Peyer's patch (tissue), 4 donors: ENCODE measurements at regions not wholly inside any gene's neighbourhood (a gene's known extent, or its start where the extent isn't known, plus 50 kb on each side); places are given as distances from the start of the nearest gene placed in this dataset.

Source experiments
- DNase-seq, 3 donors: peaks; one replicate each; pipeline ENCODE4 v3.0.0-alpha.2; 2017 to 2019
- H3K27ac ChIP-seq, 4 donors: fragments of 200-600 bp; sonication (generic); one replicate each; pipeline ENCODE4 v1.5.1; 2016 to 2019
- H3K27me3 ChIP-seq, 2 donors: fragments of 200-600 bp; sonication (generic); one replicate each; pipeline ENCODE4 v1.5.1; 2019
- H3K36me3 ChIP-seq, 3 donors: fragments of 200-600 bp; sonication (generic); one replicate each; pipeline ENCODE4 v1.5.1; 2016 to 2019
- H3K4me1 ChIP-seq, 4 donors: fragments of 200-600 bp; sonication (generic); one replicate each; pipeline ENCODE4 v1.5.1; 2016 to 2019
- H3K4me3 ChIP-seq, 4 donors: fragments of 200-600 bp; sonication (generic); 1 replicate in 3 of 4; 2 replicates in 1 of 4; pipeline ENCODE4 v1.5.1; 2016 to 2019; ENCODE audit warnings: mild to moderate bottlenecking in 1 of 4
- H3K9me3 ChIP-seq, 4 donors: fragments of 200-600 bp; sonication (generic); one replicate each; pipeline ENCODE4 v1.5.1; 2016 to 2019; ENCODE audit warnings: mild to moderate bottlenecking in 1 of 4
- CTCF ChIP-seq, 6 experiments: fragments of 450-650 bp in 4 of 6; fragments of 200-600 bp in 2 of 6; sonication (generic) in 1 of 6; IDR thresholded peaks; one replicate each; pipeline ENCODE4 v1.5.1; 2017 to 2019; ENCODE audit warnings: antibody characterized with exemption in 6 of 6, mild to moderate bottlenecking in 3 of 6, moderate library complexity in 1 of 6
- POLR2A ChIP-seq, 2 donors: fragments of 450-650 bp; IDR thresholded peaks; one replicate each; pipeline ENCODE4 v1.5.1; 2017; ENCODE audit warnings: antibody characterized with exemption in 2 of 2, mild to moderate bottlenecking in 2 of 2, moderate library complexity in 2 of 2

DNA sequence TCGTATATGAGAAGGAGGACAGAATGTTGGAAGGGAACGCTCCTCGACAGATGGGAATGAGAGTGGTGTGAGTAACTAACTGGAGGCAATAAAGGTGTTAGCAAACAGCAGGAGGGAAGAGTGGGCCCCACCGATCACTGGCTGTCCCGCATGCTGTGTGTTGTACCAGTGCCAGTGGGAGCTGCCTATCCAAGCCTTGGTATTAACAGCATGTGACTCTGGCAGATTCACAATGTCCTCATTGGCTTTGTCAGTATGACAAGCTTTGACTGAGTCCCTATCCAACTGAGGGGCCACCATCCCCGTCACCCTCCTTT lies 188.3 kb downstream of the NRIP1 start:
- Histone ChIP-seq H3K4me1 (peaks cover 0 to 44% (median 7%) of the 10 kb centered on the region in 4 donors), H3K27me3 (no peaks in the 10 kb centered on the region), H3K27ac (peak overlapping the region in 2 of 4 donors; percentile 0 to 55), H3K4me3 (no peak overlapping the region), H3K9me3 (no peaks in the 10 kb centered on the region), H3K36me3 (no peaks in the 10 kb centered on the region)
- no peak for DNase-seq
- no peak for TF ChIP-seq POLR2A (IDR thresholded peaks at IDR 0.05)
- no peak for TF ChIP-seq CTCF (IDR thresholded peaks at IDR 0.05)

DNA sequence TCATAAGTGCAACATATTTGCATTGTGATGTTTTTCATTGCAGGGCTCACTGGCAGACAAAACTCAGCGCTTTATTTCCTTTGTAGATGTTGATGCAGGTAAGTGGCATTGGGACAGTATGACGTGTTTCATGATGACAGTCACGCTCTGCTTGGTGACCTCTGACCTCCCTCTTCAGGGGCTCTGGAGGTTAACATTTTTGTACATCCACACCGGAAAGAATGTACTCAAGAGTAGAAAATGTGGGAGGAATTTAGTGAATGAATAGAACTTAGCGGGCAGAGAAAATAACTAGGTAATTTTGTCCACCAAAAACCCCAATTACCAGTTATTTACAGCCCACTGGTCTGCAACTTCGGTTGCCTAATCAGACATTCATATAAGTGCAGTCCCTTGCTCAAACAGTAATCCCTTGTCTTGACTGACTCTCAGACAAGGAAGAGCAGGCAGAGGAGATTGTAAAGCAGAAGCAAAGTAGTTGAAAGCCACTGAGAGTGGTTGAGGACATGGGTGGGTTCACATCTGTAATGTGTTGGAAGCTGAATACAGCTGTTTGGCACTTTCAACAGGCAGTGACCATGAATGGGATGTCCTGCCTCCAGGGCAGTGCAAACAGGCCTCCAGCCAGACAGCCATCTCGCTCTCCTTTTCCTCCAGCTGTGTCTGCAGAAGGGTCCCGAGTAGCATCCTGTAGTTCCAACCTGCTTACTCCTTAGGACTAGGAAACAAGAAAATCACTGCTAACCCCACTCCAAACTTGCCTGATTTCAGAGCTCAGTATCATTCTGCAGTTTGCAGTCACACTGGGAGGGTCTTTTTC lies 188.9 kb downstream of the NRIP1 start:
- Histone ChIP-seq H3K4me1 (peaks cover 0 to 44% (median 9%) of the 10 kb centered on the region in 4 donors), H3K27me3 (no peaks in the 10 kb centered on the region), H3K4me3 (no peak overlapping the region), H3K9me3 (no peaks in the 10 kb centered on the region), H3K27ac (peak overlapping the region in 3 of 4 donors; percentile 0 to 55 (median 7)), H3K36me3 (no peaks in the 10 kb centered on the region)
- no peak for TF ChIP-seq POLR2A (IDR thresholded peaks at IDR 0.05)
- TF ChIP-seq CTCF (IDR thresholded peaks at IDR 0.05) = no peak
- peak in 1 of 3 donors; percentile 50 for DNase-seq

DNA sequence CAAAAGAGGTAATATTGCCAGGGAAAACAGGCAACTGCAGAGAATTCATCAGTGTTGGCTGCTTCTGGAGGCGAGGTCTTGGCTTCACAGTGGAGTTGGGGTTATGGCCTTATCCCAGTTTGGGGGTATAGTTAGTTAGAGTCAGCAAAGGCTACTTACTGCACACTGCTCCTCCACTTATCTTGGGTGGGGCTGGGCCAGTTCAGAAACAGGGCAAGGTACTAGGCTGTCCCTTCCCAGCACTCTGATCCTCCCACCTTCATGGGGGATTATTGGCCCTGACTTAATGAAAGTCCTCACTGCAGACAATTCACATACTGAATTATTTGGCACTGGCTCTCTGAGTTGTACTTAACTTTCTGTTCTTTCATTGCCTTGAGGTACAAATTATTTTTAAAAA lies 189.6 kb downstream of the NRIP1 start:
- Histone ChIP-seq H3K4me1 (peaks cover 0 to 47% (median 10%) of the 10 kb centered on the region in 4 donors), H3K4me3 (no peak overlapping the region), H3K27me3 (no peaks in the 10 kb centered on the region), H3K36me3 (no peaks in the 10 kb centered on the region), H3K27ac (peak overlapping the region in 1 of 4 donors; percentile 19), H3K9me3 (no peaks in the 10 kb centered on the region)
- TF ChIP-seq CTCF (IDR thresholded peaks at IDR 0.05) (no peak), POLR2A (IDR thresholded peaks at IDR 0.05) (no peak)
- peak in 1 of 3 donors; percentile 48 for DNase-seq

DNA sequence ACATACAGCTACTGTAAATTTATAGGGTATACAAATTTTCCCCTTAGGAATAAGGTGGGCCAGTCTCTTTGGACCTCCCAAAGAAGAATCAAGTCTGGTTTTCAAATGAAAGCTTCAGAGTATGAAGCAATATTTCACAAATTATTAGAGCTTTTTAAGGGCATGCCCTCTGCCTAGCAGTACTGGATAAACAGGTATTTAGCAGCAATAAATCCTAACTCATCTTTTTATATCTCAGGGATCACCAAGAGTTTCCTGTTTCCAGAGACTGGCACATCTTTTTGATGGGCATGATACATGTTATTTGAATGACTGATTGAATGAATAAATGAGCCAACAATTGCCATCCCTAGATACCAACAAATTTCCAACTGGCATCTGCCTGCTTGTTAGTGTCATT lies 190.4 kb downstream of the NRIP1 start:
- Histone ChIP-seq H3K27me3 (no peaks in the 10 kb centered on the region), H3K4me1 (peaks cover 0 to 52% (median 10%) of the 10 kb centered on the region in 4 donors), H3K9me3 (no peaks in the 10 kb centered on the region), H3K4me3 (no peak overlapping the region), H3K27ac (no peak overlapping the region), H3K36me3 (no peaks in the 10 kb centered on the region)
- TF ChIP-seq POLR2A (IDR thresholded peaks at IDR 0.05) (no peak), CTCF (IDR thresholded peaks at IDR 0.05) (no peak)
- DNase-seq = no peak

DNA sequence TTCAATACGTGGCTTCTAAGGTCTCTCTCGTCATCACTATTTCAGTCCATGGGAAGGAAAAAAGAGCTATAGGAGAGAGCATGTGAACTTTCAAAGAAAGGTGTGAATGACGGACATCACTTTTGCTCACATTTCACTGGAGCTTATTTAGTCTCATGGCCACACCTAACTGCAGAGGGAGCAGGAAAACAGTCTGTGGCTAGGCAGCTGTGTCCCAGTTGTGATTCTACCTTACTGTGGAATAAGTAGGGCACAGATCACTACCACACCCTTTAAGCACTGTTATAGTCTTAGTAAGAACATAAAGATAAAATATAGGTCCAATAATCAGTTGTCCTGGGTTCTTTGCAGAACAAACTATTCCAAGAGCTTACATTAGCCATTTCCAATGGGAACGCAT lies 192.9 kb downstream of the NRIP1 start:
- no peak overlapping the region for H3K4me3 ChIP-seq
- no peaks in the 10 kb centered on the region for H3K9me3 ChIP-seq
- H3K4me1 ChIP-seq = peaks cover 0 to 32% (median 6%) of the 10 kb centered on the region in 4 donors
- H3K27ac ChIP-seq = peak overlapping the region in 1 of 4 donors; percentile 5
- TF ChIP-seq POLR2A (IDR thresholded peaks at IDR 0.05) (no peak), CTCF (IDR thresholded peaks at IDR 0.05) (peak in 3 of 6 experiments; percentile 23 to 35 (median 33))
- no peaks in the 10 kb centered on the region for H3K36me3 ChIP-seq
- H3K27me3 ChIP-seq = no peaks in the 10 kb centered on the region
- DNase-seq = no peak
